SK-N-SH (cell line): ENCODE measurements at regions not wholly inside any gene's neighbourhood (a gene's known extent, or its start where the extent isn't known, plus 50 kb on each side); places are given as distances from the start of the nearest gene placed in this dataset.

Experiments used
- CTCF ChIA-PET: fragments of 300-600, 350-600 bp; formaldehyde crosslinking; extraction: SDS; loops from one replicate; lab custom pipeline; 2021; lab: Yijun Ruan, JAX
- POLR2A ChIA-PET: fragments of 350-600 bp; sonication (Branson Sonifier 250); formaldehyde crosslinking; extraction: SDS; loops from one replicate; lab custom pipeline; 2020; ENCODE audit warnings: antibody characterized with exemption, inconsistent platforms; lab: Yijun Ruan, JAX
- DNase-seq: peaks from one replicate; pipeline ENCODE4 v3.0.0; 2012
- H2AFZ ChIP-seq: fragments of 200-600 bp; sonication (generic); 2 replicates; pipeline ENCODE4 v1.8.1; 2016; ENCODE audit warnings: antibody characterized with exemption, mild to moderate bottlenecking, low read depth
- H3F3A ChIP-seq: fragments of 200-600 bp; sonication (generic); replicated peaks from 2 replicates; pipeline ENCODE3; 2016; ENCODE audit warnings: antibody characterized with exemption, mild to moderate bottlenecking; ENCODE audit not compliant: insufficient read depth
- H3K27ac ChIP-seq, 2 experiments: fragments of 200-500 bp in 1 of 2; fragments of 200-600 bp in 1 of 2; sonication (Bioruptor generic) in 1 of 2; sonication (generic), shearing (Covaris generic) in 1 of 2; 2 replicates each; pipeline versions ENCODE4 v1.5.1 to v1.6.1; 2014 to 2016; ENCODE audit warnings: low read depth in 2 of 2, inconsistent platforms in 1 of 2, low read length in 1 of 2, mild to moderate bottlenecking in 1 of 2, mixed read lengths in 1 of 2
- H3K27me3 ChIP-seq: fragments of 200-600 bp; sonication (generic), shearing (Covaris generic); 2 replicates; pipeline ENCODE4 v1.6.1; 2016; ENCODE audit warnings: mixed run types; ENCODE audit not compliant: insufficient read depth
- H3K36me3 ChIP-seq, 2 experiments: fragments of 200-500 bp in 1 of 2; fragments of 200-600 bp in 1 of 2; sonication (Bioruptor generic) in 1 of 2; sonication (generic) in 1 of 2; replicated peaks in 1 of 2; 2 replicates each; pipeline versions ENCODE3 to v1.5.1; 2014 to 2016; ENCODE audit warnings: low read length in 1 of 2, mild to moderate bottlenecking in 1 of 2; ENCODE audit not compliant: insufficient read depth in 2 of 2, control insufficient read depth in 1 of 2
- H3K4me1 ChIP-seq, 2 experiments: fragments of 200-500 bp in 1 of 2; fragments of 200-600 bp in 1 of 2; sonication (Bioruptor generic) in 1 of 2; sonication (generic), shearing (Covaris generic) in 1 of 2; 2 replicates each; pipeline versions ENCODE4 v1.5.1 to v1.6.1; 2014 to 2016; ENCODE audit warnings: low read depth in 1 of 2, low read length in 1 of 2, mixed run types in 1 of 2; ENCODE audit not compliant: insufficient read depth in 2 of 2, control insufficient read depth in 1 of 2
- H3K4me2 ChIP-seq: fragments of 200-600 bp; sonication (generic), shearing (Covaris generic); 2 replicates; pipeline ENCODE4 v1.6.1; 2017; ENCODE audit warnings: mixed run types
- H3K4me3 ChIP-seq, 2 experiments: fragments of 200-500 bp in 1 of 2; fragments of 200-600 bp in 1 of 2; sonication (Bioruptor generic) in 1 of 2; sonication (generic), shearing (Covaris generic) in 1 of 2; 2 replicates each; pipeline versions ENCODE4 v1.5.1 to v1.8.1; 2014 to 2016; ENCODE audit warnings: low read depth in 2 of 2, inconsistent platforms in 1 of 2, low read length in 1 of 2, mild to moderate bottlenecking in 1 of 2, mixed read lengths in 1 of 2, moderate library complexity in 1 of 2
- H3K79me2 ChIP-seq: fragments of 200-600 bp; sonication (generic); 2 replicates; pipeline ENCODE4 v1.8.1; 2017; ENCODE audit warnings: mild to moderate bottlenecking; ENCODE audit not compliant: insufficient read depth
- H3K9ac ChIP-seq: fragments of 200-600 bp; sonication (generic); 2 replicates; pipeline ENCODE4 v1.6.1; 2017; ENCODE audit warnings: mixed run types
- H3K9me2 ChIP-seq: fragments of 200-600 bp; sonication (generic); 2 replicates; pipeline ENCODE4 v1.6.1; 2017; ENCODE audit warnings: mixed run types
- H3K9me3 ChIP-seq: fragments of 200-600 bp; sonication (generic); 2 replicates; pipeline ENCODE4 v1.6.1; 2017; ENCODE audit warnings: mixed run types, mild to moderate bottlenecking, moderate library complexity
- H4K20me1 ChIP-seq: fragments of 200-600 bp; sonication (generic); 2 replicates; pipeline ENCODE4 v1.6.1; 2017; ENCODE audit warnings: mild to moderate bottlenecking, mixed run types; ENCODE audit not compliant: insufficient read depth
- CTCF ChIP-seq: fragments of 200-600 bp; sonication (generic); IDR thresholded peaks from 2 replicates; pipeline ENCODE4 v1.6.1; 2017; ENCODE audit warnings: antibody characterized with exemption, mild to moderate bottlenecking, moderate library complexity
- ELF1 ChIP-seq: IDR thresholded peaks from 2 replicates; pipeline ENCODE4 v1.4.0; 2012
- FOSL2 ChIP-seq: IDR thresholded peaks from 2 replicates; pipeline ENCODE4 v1.4.0; 2012; ENCODE audit warnings: low read depth, mild to moderate bottlenecking, moderate library complexity, borderline replicate concordance
- FOXJ3 ChIP-seq: sonication (generic); formaldehyde crosslinking; IDR thresholded peaks from 2 replicates; pipeline ENCODE4 v1.5.1; 2020; ENCODE audit warnings: mild to moderate bottlenecking, missing genetic modification reagents
- FOXM1 ChIP-seq: IDR thresholded peaks from 2 replicates; pipeline ENCODE4 v1.4.0; 2012; ENCODE audit warnings: low read depth, mild to moderate bottlenecking
- GATA2 ChIP-seq: sonication (generic); formaldehyde crosslinking; IDR thresholded peaks from 2 replicates; pipeline ENCODE4 v1.5.0; 2020; ENCODE audit warnings: mild to moderate bottlenecking, missing genetic modification reagents
- IRF3 ChIP-seq: fragments of 150-350 bp; IDR thresholded peaks from 2 replicates; pipeline ENCODE4 v1.6.1; 2016; ENCODE audit warnings: mild to moderate bottlenecking, low read depth, low read length
- NRF1 ChIP-seq: IDR thresholded peaks from 2 replicates; pipeline ENCODE4 v1.6.1; 2012; ENCODE audit warnings: low read depth, mild to moderate bottlenecking, low read length
- RAD21 ChIP-seq: IDR thresholded peaks from 2 replicates; pipeline ENCODE4 v1.6.1; 2012; ENCODE audit warnings: mild to moderate bottlenecking, low read length
- RCOR1 ChIP-seq: fragments of 150-350 bp; IDR thresholded peaks from 2 replicates; pipeline ENCODE4 v1.6.1; 2017; ENCODE audit warnings: antibody characterized with exemption, low read length
- RXRA ChIP-seq: IDR thresholded peaks from 2 replicates; pipeline ENCODE4 v1.4.0; 2012; ENCODE audit warnings: low read depth, mild to moderate bottlenecking, borderline replicate concordance
- TAF1 ChIP-seq: IDR thresholded peaks from 2 replicates; pipeline ENCODE4 v1.6.1; 2012; ENCODE audit warnings: low read depth, mild to moderate bottlenecking, low read length, moderate library complexity, borderline replicate concordance
- TCF12 ChIP-seq: IDR thresholded peaks from 2 replicates; pipeline ENCODE4 v1.4.0; 2012
- USF1 ChIP-seq: IDR thresholded peaks from 2 replicates; pipeline ENCODE4 v1.4.0; 2012; ENCODE audit warnings: low read depth, borderline replicate concordance
- YY1 ChIP-seq: IDR thresholded peaks from 2 replicates; pipeline ENCODE4 v1.4.0; 2012; ENCODE audit warnings: low read depth, mild to moderate bottlenecking
- WGBS: methylation state at CpG from one replicate; pipeline ENCODE4 v1.1.6; 2017; ENCODE audit warnings: low lambda C conversion rate; 5-methylcytosine and 5-hydroxymethylcytosine counted together
- TF ChIP-seq, protein P1 (sequence below): IDR thresholded peaks from 2 replicates; pipeline ENCODE4 v1.6.1; 2012; ENCODE audit warnings: mild to moderate bottlenecking, low read depth, low read length, moderate library complexity

- TF ChIP-seq CTCF: no peak
These were observed 85.7 kb upstream of the UBE2E1 start (continued) for GRCh38 chr3:23720059-23720458.

DNA sequence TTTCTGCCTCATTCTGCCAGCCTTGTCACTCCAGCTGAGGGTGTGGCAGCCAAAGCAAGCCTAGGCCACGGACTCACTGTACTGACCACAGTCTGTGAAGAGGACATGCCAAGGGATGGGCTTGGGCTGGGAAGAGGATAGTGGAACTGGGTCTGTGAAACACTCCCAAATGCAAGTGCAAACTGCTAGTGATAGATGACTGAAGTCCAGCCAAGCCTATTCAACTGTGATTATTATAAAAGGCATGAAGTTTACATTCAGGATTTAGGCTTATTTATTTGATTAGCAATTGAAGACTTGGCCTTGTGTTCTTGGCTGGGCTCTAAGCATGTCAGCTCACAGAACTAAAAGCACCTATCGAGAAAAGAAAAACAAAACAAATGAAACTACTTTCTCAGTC is 84.9 kb upstream of the UBE2E1 start:
- no peak for DNase-seq
- 67% methylated on average over 2 of the region's 2 CpGs for WGBS

More for the DNA sequence above, 84.9 kb upstream of the UBE2E1 start:
- no peaks in the 10 kb centered on the region for H3K36me3 ChIP-seq
- no peak overlapping the region for H3K4me2 ChIP-seq
- no peak overlapping the region for H3K27ac ChIP-seq
- no peak overlapping the region for H2AFZ ChIP-seq
- ChIA-PET CTCF (no interaction called here), POLR2A (no interaction called here)
- H3K79me2 ChIP-seq: no peaks in the 10 kb centered on the region
- no peak overlapping the region for H3K9ac ChIP-seq
- H3K4me1 ChIP-seq: no peaks in the 10 kb centered on the region
- TF ChIP-seq RXRA: no peak
- no peak for TF ChIP-seq TAF1
- TF ChIP-seq FOSL2: no peak
- no peak for TF ChIP-seq ELF1
- TF ChIP-seq YY1: no peak
- TF ChIP-seq USF1: no peak
- no peak for TF ChIP-seq CTCF
- no peak for TF ChIP-seq TCF12
- no peak for TF ChIP-seq NRF1
- TF ChIP-seq IRF3: no peak
- TF ChIP-seq GATA2 (CRISPR knock-in tag): no peak
- TF ChIP-seq RAD21: no peak
- TF ChIP-seq FOXJ3: no peak
- TF ChIP-seq FOXM1: no peak
- no peak for TF ChIP-seq RCOR1
- TF ChIP-seq, protein P1, sequence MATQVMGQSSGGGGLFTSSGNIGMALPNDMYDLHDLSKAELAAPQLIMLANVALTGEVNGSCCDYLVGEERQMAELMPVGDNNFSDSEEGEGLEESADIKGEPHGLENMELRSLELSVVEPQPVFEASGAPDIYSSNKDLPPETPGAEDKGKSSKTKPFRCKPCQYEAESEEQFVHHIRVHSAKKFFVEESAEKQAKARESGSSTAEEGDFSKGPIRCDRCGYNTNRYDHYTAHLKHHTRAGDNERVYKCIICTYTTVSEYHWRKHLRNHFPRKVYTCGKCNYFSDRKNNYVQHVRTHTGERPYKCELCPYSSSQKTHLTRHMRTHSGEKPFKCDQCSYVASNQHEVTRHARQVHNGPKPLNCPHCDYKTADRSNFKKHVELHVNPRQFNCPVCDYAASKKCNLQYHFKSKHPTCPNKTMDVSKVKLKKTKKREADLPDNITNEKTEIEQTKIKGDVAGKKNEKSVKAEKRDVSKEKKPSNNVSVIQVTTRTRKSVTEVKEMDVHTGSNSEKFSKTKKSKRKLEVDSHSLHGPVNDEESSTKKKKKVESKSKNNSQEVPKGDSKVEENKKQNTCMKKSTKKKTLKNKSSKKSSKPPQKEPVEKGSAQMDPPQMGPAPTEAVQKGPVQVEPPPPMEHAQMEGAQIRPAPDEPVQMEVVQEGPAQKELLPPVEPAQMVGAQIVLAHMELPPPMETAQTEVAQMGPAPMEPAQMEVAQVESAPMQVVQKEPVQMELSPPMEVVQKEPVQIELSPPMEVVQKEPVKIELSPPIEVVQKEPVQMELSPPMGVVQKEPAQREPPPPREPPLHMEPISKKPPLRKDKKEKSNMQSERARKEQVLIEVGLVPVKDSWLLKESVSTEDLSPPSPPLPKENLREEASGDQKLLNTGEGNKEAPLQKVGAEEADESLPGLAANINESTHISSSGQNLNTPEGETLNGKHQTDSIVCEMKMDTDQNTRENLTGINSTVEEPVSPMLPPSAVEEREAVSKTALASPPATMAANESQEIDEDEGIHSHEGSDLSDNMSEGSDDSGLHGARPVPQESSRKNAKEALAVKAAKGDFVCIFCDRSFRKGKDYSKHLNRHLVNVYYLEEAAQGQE: no peak
- TF ChIP-seq, all 33 proteins: peak for 0
- H3K9me2 ChIP-seq: no peaks in the 10 kb centered on the region
- no peaks in the 10 kb centered on the region for H3K9me3 ChIP-seq
- H3K4me3 ChIP-seq: no peak overlapping the region
- no peaks in the 10 kb centered on the region for H3K27me3 ChIP-seq
- H4K20me1 ChIP-seq: no peaks in the 10 kb centered on the region
- no peaks in the 10 kb centered on the region for H3F3A ChIP-seq
